GM18909 (cell line): ENCODE measurements at regions not wholly inside any gene's neighbourhood (a gene's known extent, or its start where the extent isn't known, plus 50 kb on each side); places are given as distances from the start of the nearest gene placed in this dataset.

Experiments used
- ATAC-seq: cut with Tn5 transposase; IDR thresholded peaks from one replicate; pipeline ENCODE4 v1.9.1; 2021; ENCODE audit warnings: mild to moderate bottlenecking; ENCODE audit not compliant: unreplicated experiment, poor library complexity

DNA sequence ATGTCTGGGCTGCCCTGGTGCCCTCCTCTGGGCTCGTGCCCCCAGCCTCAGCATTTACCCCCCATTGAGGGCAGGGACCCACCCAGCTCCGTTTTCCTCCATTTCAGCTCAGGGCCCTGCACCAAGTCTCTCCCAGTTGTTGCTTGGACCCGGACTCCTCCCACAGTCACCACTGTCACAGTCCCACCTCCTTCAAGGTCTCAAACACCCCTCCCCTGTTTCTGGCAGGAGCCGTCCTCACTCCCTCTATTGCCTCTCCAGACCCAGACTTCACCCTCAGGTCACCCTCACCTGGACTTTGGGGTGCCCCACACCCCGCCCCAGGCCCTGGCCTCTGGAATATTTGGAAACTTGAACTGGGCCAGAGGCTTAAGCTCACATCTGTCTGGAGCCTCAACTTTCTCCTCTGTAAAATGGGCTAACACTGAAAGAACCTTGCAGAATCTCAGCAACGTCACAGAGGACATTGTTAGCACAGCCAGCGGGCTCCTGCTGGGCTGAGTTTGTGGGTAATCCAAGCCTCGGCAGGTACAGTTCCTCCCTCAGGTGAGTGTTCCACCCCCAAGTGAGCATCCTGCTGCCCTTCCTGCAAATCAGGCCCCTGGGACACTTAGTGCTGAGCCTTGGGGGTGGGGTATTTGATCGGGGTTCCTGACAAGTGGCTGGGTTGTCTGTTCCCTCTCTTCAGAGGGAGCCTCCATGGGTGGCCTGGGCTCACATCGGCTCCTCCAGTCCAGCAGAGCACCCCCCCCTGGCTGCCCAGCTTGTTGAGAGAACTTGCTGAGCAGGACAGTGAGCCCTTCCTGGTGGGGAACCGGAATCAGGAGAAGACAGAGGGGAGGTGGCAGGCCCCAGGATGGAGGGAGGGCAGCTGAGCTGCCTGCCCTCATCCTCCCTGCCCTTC is 130.1 kb downstream of the C9orf50 start:
- ATAC-seq, result no peak

DNA sequence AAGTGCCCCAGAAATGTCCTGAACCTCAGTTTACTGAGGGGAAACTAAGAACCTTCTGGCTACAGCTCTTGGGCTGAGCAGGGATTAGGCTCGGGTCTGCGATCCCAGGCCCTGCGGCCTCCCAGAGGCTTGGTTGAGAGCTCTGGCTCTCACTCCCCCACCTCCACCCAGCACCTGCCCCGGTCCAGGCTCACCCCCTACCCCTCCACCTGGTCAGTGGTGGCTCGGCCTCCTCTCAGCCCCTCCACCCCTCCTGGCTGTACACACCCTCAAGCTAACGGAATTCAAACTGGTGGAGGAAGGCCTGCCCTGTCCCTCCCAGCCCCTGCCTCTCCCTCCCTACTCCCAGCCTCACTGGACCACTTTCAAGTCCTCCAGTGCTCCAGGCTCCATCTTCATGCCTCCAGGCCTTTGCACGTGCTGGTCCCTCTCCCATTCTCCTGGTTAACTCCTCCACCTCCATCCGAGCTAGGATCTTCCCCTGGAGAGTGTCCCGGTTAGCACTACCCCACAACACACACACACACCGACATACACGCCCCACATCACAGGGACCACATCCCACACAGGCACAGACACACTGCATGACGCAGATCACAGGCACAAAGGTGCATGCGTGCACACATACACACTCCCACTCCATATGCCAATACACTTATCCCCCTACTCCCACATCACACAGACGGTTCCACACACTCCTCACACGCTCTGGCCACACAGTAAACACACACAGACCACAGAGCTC is 130.9 kb downstream of the C9orf50 start:
- ATAC-seq, result no peak

DNA sequence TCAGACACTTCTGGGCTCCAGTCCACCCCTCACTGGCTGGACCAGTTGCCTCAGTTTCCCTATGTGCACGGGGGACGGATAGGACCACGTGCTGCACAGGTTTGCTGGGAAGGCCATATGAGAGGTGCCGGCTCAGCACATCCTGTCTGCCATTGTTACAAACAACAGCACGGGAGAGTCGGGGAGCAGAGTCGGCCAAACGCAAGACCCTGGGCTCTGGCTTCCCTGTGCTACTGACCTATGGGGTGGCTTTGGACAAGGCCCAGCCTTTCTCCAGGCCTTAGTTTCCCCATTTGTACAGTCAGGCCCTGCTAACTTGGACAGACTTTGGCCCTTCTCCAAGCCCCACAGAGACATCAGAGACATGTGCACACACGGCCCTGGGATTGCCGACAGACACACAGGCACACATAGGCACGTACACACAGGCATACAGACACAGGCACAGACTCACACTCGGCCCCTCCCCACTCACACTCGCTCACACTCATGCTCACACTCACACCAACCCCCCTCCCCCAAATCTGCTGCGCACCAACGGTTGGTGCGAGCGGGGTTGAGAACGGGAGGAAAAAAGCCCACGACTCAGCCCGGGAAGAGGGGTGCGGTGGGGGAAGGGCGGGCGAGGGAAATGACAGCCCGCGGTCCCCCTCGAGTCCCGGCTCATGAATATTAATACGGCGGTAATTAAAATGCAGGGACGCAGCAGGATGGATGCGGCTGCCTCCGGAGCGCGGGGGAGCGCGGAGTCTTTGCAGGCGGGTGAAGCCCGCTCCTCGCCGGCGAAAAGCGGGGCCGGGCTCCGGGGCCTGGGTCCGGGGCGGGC is 133.0 kb downstream of the C9orf50 start:
- no peak for ATAC-seq

DNA sequence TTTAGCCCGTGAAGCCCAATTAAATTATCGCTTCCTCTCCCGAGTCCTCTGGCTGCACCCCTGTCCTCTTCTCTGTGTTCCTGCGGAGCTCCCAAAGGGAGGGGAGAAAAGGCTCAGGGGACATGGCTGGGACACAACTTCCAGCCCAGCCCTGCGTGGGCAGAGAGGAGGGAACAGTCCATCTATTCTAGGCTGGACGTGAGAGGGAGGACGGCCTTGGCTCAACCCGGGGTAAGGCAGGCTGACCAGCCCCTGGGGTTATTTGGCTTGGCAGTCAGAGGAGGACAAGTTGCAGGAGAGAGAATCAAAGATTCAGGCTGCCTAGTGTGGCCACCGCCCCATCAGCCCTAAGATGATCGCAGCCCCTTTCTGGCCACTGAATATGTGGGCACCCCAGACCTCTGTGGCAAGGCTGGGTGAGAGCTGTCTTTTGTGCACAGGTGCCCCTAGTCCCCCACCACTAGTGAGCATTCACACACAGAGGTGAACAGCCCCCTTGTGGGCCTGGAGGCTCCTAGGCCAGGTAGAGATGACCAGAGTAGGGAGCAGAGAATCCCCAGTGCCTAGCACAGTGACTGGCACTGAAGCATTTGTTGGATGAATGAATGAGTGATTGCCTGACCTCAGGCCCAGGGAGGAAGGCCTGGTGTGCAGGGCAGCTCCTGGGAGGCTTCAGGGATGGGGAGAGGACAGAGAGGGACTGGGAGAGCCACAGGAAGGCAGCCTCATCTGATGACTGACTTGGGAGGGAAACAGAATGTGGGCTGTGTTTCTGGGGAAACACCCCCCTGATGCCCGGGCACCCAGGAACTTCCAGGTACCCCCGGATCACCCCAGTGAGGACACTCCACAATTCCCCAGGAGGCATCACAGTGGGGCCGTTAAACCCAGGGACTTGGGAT is 133.9 kb downstream of the C9orf50 start:
- no peak for ATAC-seq

DNA sequence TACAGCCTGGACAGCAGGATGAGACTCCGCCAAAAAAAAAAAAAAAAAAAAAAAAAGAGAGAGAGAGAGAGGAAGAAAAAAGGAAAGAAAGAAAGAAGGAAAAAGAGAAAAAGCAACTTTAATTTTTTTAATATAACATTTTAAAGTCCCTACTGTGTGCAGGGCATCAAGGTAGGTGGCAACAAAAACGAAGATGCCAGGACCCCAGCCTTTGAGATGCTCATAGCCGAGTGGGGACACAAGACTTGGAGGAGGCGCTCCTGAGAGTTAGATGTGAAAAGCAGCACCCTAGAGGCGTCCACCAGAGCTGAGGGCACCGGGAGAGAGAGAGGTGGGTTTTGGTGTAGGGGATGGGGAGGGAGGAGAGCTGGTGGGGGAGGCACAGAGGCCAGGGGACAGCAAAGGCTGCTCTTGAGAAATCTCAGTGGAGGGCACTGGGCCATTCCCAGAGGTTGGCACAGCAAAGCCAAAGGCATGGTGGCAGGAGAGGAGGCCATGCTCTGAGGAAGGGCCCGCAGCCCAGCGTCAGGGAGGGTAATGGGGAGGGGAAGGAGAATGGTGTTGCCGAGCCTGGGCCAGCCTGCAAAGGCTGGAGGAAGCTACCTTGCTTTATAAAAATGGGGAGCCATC is 135.6 kb downstream of the C9orf50 start:
- no peak for ATAC-seq

DNA sequence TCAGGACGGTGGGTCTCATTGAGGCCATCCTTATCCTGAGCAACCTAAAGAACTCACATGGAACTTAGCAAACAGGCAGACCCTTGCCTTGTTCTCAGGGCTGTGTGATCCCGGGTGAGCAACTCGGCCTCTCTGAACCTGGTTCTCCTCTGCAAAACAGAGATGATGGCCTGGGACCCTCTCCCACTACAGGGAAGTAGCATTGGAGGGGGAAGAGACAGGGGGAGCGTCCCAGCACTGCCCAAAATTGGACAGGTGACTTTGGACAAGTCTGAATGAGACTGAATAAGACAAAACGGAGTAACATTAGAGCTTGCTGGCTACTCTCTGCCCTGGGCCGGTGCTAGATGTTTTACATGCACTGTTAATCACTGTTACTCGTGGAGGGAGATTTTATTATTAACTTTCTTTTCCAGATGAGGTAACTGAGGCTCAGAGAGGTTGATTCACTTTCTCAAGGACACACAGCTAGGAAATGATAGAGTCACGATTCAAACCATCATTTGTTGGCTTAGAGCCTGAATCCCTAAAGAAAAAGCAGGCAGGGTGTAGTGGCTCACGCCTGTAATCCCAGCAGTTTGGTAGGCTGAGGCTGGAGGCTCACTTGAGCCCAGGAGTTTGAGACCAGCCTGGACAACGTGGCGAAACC is 136.4 kb downstream of the C9orf50 start:
- ATAC-seq, result no peak

DNA sequence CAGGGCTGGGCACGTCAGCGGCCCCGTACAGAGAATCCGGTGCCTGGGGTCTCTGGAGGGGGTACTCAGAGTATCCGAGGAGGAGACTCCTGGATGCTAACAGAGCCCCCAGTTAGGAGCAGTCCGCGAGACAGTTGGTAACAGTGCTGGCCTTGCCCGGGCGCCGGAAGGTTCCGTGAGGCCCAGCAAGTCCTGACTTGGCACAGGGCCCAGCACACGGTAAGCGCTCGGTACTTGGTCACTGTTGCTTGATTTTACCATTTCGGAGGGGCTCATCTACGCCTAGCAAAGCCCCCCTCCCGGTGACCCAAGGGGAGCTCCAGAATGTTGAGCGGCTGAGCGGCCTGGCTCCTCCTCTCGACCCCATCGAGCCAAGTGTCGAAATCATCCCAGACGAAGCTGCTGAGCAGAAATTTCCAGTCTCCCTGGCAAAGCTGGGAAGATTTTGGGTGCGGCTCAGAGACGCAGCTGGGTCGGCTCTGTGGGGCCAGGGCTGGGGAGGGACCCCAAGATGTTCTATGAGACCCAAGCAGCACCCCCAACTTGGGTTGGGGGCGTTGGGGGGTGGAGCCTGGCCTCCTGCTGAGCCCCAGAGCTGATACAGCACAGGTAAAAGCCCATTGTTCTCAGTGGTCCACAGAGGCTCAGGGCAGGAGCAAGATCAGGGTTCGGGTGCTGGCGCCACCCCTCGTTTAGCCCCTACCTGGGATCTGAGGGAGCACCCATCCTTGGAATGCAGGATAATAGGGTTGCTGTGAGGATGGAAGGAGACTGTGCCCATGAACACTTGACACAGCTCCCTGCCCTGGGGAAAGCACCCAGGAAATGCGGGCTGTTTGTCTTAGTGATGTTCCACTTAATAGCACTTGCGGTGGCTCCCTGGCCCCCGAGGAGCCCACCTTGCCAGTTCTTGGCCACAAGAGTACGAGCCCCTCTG is 137.2 kb downstream of the C9orf50 start:
- no peak for ATAC-seq

DNA sequence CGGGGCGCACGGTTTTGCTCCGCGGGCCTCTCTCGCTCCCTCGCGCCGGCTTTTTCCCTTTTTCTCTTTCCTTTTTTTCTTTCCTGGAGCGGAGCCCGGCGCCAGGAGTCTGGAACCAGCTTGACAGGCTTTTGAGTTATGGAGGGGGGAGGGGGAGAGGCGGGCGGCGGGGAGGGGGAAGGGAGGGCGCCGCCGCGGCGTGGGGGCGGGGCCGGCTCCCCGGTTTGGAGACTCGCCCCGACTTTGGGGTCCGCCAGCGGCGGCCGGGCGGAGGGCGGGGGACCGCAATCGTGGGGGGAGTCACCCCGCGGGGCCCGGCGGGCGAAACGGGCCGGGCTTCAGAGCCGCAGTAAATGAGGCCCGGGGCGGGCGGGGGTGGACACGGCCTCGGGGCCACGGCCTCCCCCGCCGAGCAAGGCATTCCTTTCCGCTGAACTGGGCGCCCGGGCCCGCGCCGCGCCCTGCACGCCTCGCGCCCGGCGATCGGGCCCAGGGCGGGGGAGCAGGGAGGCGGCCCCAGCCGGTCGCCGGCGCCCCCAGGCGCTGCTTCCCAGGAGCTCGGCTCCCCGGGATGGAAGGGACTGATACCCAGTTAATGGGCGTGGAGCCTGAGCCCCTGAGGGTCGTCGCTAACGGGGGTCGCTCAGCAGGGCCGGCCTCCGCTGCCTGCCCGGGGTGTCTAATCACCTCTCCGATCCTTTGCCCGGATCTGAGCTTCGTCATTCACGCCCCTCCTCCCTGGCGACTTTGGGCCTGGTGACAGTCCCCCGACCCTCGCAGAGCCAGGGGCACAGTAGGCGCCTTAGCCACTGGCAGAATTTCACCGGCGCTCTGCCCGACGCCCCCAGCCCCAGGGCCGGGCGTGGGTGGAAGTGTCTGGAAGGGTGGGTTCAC is 138.1 kb downstream of the C9orf50 start:
- ATAC-seq, result no peak

DNA sequence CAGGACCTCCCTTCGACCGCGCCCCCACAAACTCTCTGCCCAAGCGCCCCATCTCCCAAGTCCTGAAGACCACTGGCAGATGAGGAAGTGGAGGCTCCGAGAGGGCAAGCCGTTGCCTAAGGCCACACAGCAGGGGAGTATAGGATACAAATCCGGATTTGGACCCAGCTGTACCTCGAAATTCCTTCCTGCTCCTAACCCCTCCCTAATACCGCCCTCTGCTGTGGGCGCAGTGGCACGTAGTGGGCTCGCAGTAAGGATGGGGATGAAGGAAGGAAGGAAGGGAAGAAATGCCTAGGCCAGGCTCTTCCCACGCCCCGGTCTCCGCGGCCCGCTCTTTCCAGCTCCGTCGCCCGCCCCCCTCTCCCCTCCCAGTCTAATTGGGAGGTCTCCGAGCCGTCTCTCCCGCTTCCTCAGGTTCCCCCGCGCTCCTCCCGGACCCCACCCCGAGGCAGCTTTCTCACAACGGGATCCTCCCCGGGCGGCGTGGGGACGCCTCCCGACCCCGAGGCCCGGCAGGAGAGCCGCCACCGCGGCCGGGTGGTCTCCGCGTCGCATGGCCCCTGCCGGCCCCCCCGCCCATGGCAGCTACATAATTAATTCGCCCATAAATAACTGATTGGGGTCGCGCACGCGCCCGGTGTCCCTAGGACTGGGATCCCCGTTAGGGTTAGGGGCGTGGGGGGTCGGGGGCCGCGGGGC is 138.9 kb downstream of the C9orf50 start:
- ATAC-seq, result no peak

DNA sequence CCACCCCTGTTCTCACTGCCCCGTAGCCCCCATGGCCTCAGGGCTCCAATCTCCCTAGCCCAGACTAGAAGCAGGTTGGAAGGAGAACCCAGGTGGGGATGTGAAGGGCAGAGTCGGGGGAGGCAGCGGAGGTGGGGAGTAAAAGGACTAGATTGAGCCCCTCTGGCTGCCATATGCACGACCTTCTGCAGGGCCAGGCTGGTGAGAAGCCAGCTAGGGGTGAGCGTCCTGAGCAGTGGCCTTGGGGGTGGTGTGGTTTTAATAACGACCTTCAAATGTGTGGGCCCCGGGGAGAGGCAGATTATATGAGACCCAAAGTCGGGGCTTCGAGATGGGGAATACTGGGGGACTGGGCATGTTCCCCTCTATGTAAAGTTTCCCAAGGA is 139.5 kb downstream of the C9orf50 start:
- ATAC-seq, result no peak

DNA sequence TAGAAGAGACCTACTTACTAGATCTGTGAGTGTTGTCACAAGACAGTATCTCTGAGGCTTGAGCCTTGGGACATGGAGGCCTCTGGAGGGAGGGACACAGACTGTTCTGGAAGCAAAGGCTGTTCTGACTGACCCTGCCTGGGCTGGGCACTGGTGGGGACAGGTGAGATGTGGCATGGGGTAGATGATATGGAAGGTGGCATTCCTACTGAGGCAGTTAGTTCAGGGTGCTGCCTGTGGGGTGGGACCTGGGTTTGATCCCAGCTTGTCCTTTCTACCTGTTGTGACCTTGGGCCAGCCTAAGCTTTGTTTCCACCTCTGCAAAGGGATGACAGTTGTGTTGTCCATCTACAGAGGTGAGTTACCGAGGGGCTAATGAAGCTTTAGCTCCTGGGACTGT is 140.2 kb downstream of the C9orf50 start:
- ATAC-seq, result no peak

DNA sequence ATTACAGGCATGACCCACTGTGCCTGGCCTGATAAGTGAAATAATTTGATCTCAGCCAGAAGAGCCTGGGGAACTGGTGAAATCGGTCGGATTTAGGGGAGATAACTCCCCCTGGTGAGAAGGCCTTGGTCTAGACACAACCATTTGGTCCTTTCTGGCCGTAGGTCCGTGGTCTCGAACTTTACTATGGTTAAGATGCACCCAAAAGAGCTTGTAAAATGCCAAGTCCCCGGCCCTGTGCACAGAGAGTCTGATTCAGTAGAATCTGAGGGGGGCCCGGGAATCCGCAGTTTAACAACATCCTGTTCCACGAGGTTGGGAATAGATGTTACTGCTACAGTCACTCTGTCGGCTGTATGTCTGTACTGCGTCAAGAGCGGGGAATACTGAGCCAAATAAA is 140.7 kb downstream of the C9orf50 start:
- ATAC-seq, result no peak

DNA sequence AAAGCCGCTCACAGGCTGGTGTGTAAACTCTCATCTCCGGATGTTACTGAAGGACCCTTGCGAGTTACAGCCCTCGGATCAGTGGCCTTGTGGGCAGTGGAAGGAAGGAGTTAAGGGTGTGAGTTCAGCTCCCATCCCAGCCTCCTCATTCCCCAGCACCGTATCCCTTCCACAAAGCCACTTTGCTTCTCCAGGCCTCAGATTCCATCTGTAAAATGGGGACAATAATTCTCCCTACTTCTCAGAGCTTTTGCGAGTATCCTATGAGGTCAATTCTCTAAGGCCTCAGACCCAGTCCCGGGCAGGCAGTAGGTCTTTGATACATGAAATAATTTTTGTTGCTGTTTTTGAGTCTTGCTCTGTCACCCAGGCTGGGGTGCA is 141.3 kb downstream of the C9orf50 start:
- ATAC-seq, result no peak

DNA sequence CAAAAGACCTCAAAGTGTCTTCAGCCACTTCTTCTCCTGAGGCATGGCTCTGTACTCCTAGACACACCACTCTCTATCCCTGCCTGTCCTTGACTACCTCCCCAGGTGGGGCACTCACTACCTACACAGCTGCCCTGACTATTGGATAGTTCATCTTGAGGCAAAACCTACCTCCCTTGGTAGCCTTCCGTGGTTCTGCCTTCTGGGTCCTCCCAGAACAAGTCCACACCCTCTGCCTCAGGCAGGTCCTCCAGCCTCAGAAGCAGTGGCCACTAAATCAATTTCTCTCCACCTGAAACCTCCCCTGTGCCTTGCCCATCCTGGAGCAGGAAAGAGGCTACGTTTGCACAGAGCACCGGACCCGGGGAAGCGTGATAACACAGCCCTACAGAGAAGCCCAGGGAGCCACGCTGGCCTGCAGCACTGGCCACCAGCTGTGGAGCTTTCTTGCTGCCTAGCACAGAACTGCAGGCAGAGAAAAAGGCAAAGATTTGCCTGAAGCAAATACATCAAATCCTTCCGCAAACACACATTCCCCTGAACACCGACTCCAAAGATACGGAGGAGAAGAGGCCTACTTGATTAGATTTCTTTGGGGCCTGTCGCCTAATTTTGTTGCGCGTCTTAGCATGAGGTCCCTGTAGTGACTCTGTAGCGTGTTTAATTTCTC is 141.8 kb downstream of the C9orf50 start:
- no peak for ATAC-seq

DNA sequence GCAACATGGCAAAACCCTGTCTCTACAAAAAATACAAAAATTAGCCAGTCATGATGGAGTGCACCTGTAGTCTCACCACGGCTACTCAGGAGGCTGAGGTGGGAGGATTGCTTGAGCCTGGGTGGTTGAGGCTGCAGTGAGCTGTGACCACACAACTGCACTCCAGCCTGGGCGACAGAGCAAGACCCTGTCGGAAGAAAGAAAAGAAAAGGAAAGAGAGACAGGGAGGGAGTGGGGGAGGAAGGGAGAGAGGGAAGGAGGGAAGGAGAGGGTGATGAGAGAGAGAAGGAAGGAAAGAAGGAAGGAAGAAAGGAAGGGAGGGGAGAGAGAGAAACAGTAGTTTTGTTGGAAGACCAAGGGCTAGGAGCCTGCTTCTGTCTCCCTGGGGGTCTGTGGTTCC is 142.4 kb downstream of the C9orf50 start:
- ATAC-seq, result no peak
